H1 (cell line): ENCODE measurements at regions not wholly inside any gene's neighbourhood (a gene's known extent, or its start where the extent isn't known, plus 50 kb on each side); places are given as distances from the start of the nearest gene placed in this dataset.

Source experiments
- CHD7 ChIP-seq: fragments of 300-600 bp; sonication (generic); IDR thresholded peaks from 2 replicates; pipeline ENCODE4 v1.7.1; 2012; ENCODE audit warnings: low read length, moderate library complexity, mild to moderate bottlenecking, inconsistent platforms; ENCODE audit not compliant: insufficient replicate concordance
- E2F6 ChIP-seq: IDR thresholded peaks from 2 replicates; pipeline ENCODE4 v1.6.1; 2012; ENCODE audit warnings: inconsistent platforms
- EGR1 ChIP-seq: IDR thresholded peaks from 2 replicates; pipeline ENCODE4 v1.6.1; 2011; ENCODE audit warnings: low read depth, low read length, borderline replicate concordance
- HDAC6 ChIP-seq: IDR thresholded peaks from one replicate; pipeline ENCODE4 v1.7.1; 2012; ENCODE audit warnings: low read depth, mild to moderate bottlenecking, inconsistent platforms, low read length, moderate library complexity
- MAX ChIP-seq: IDR thresholded peaks from 2 replicates; pipeline ENCODE4 v1.6.1; 2012; ENCODE audit warnings: inconsistent platforms
- NANOG ChIP-seq: IDR thresholded peaks from 2 replicates; pipeline ENCODE4 v1.6.1; 2011; ENCODE audit warnings: low read length, low read depth, mild to moderate bottlenecking, inconsistent platforms; ENCODE audit not compliant: insufficient read depth, poor library complexity, severe bottlenecking
- POLR2A ChIP-seq, 2 experiments: IDR thresholded peaks; 1 replicate in 1 of 2; 2 replicates in 1 of 2; pipeline ENCODE4 v1.6.1; 2011; ENCODE audit warnings: low read depth in 2 of 2, low read length in 2 of 2, mild to moderate bottlenecking in 2 of 2; ENCODE audit errors: control extremely low read depth in 1 of 2
- RBBP5 ChIP-seq: IDR thresholded peaks from 2 replicates; pipeline ENCODE4 v1.7.1; 2012; ENCODE audit warnings: low read depth, mild to moderate bottlenecking, inconsistent platforms, low read length, moderate library complexity, borderline replicate concordance
- SP4 ChIP-seq: IDR thresholded peaks from 2 replicates; pipeline ENCODE4 v1.6.1; 2012; ENCODE audit warnings: low read length, inconsistent platforms

GRCh38 chr6:26240157-26241032, 124.6 kb upstream of the BTN3A2 start (continued):
- TF ChIP-seq E2F6, result peak; percentile 43; the same call in 1 of the 2 replicates
- TF ChIP-seq NANOG, result no peak
- no peak for TF ChIP-seq MAX
- TF ChIP-seq HDAC6, result no peak
- TF ChIP-seq EGR1, result 0 out of 2 replicates have a peak, but pooled peaks have one; percentile 42
- 0 out of 2 replicates have a peak, but pooled peaks have one; percentile 37 for TF ChIP-seq RBBP5
- peak; percentile 100 for TF ChIP-seq POLR2A (IDR thresholded peaks at IDR 0.05; ENCODE audit: control extremely low read depth in 1 of 2, low read depth in 2 of 2, low read length in 2 of 2)
- peak; percentile 80 for TF ChIP-seq CHD7
- TF ChIP-seq SP4, result peak; percentile 84
